ENCODE measurements at regions not wholly inside any gene's neighbourhood (a gene's known extent, or its start where the extent isn't known, plus 50 kb on each side); places are given as distances from the start of the nearest gene placed in this dataset.

DNA sequence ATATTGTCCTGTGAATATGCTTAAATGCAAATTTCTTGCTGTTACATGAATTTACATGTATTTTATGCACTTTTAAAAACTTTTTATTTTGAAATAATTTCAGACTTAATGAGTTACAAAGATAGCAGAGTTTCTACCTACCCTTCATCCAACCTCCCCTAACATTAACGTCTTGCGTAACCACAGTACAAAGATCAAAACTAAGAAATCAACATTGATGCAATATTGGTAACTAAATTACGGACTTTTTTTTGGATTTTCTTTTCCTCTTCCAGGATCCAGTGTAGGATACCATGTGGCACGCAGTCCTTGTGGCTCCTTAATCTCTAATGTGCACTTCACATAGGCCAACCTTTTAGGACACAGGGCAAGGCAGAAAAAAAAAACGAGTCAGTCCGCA lies 124.9 kb downstream of the ABCC12 start:
- H3K27me3 ChIP-seq (ENCODE audit: control insufficient read depth, extremely low read depth, insufficient read depth, low read length) = no peaks in the 10 kb centered on the region
- no peak overlapping the region for H3K4me3 ChIP-seq (ENCODE audit: control insufficient read depth in 2 of 3, extremely low read depth in 1 of 3, insufficient read depth in 2 of 3, low read depth in 1 of 3, low read length in 3 of 3)
- DNase-seq (ENCODE audit: low read depth, low spot score) (no peak), FAIRE-seq (no peak)
- no peaks in the 10 kb centered on the region for H3K9me1 ChIP-seq (ENCODE audit: control insufficient read depth, extremely low read depth, insufficient read depth, low read length)
- H2AFZ ChIP-seq (ENCODE audit: control insufficient read depth, low read length) = no peak overlapping the region
- dilution Hi-C loops (cut with MboI; ENCODE audit: extremely low pct_ligation_motif_present, low sequenced_read_pairs) = no loop called here
- H3K4me2 ChIP-seq (ENCODE audit: control insufficient read depth, extremely low read depth, insufficient read depth, low read depth, low read length) = no peak overlapping the region
- H3K4me1 ChIP-seq (ENCODE audit: control insufficient read depth, extremely low read depth, insufficient read depth, low read length) = no peaks in the 10 kb centered on the region
- no peaks in the 10 kb centered on the region for H3K79me2 ChIP-seq (ENCODE audit: control insufficient read depth, insufficient read depth, low read length)
- no peaks in the 10 kb centered on the region for H4K20me1 ChIP-seq (ENCODE audit: control insufficient read depth, extremely low read depth, insufficient read depth, low read length)
- no peak for TF ChIP-seq EZH2 (IDR thresholded peaks at IDR 0.05; ENCODE audit: low read length)
- TF ChIP-seq, protein P1, sequence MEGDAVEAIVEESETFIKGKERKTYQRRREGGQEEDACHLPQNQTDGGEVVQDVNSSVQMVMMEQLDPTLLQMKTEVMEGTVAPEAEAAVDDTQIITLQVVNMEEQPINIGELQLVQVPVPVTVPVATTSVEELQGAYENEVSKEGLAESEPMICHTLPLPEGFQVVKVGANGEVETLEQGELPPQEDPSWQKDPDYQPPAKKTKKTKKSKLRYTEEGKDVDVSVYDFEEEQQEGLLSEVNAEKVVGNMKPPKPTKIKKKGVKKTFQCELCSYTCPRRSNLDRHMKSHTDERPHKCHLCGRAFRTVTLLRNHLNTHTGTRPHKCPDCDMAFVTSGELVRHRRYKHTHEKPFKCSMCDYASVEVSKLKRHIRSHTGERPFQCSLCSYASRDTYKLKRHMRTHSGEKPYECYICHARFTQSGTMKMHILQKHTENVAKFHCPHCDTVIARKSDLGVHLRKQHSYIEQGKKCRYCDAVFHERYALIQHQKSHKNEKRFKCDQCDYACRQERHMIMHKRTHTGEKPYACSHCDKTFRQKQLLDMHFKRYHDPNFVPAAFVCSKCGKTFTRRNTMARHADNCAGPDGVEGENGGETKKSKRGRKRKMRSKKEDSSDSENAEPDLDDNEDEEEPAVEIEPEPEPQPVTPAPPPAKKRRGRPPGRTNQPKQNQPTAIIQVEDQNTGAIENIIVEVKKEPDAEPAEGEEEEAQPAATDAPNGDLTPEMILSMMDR (optimal IDR thresholded peaks at IDR 0.05 in 1 of 3, IDR thresholded peaks at IDR 0.05 in 1 of 3, conservative IDR thresholded peaks at IDR 0.05 in 1 of 3; ENCODE audit: extremely low read depth in 1 of 3, insufficient read depth in 2 of 3, low read length in 3 of 3) = no peak
- H3K9ac ChIP-seq (ENCODE audit: control insufficient read depth, extremely low read depth, insufficient read depth, low read length) = no peak overlapping the region
- H3K36me3 ChIP-seq (ENCODE audit: control insufficient read depth in 2 of 2, extremely low read depth in 1 of 2, insufficient read depth in 2 of 2, low read length in 2 of 2) = no peaks in the 10 kb centered on the region
- H3K27ac ChIP-seq (ENCODE audit: control insufficient read depth, insufficient read depth, low read length) = no peak overlapping the region
- H3K9me3 ChIP-seq (ENCODE audit: control insufficient read depth, low read depth, low read length) = peaks cover 2% of the 10 kb centered on the region

DNA sequence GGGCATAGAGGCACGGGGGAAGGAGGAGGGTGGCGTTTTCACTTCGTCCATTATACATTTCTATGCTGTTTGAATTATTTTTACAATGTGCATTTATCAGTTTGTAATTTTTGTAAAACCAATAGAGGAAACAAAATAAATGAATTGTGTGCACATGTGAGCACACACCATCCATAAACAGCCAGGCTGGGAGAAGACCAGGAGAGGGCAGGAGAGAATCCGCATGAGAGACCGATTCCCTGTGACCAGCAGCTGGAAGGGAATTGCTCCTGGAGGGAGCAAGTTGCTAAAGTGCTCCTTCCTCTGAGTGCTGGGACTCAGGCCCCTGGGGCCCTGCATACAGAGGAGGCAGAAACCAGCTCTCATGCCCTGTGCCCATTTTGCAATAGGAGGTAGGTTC lies 126.0 kb downstream of the ABCC12 start:
- Histone ChIP-seq H3K4me1 (ENCODE audit: control insufficient read depth, extremely low read depth, insufficient read depth, low read length) (no peaks in the 10 kb centered on the region), H3K4me3 (ENCODE audit: control insufficient read depth in 2 of 3, extremely low read depth in 1 of 3, insufficient read depth in 2 of 3, low read depth in 1 of 3, low read length in 3 of 3) (no peak overlapping the region), H3K9ac (ENCODE audit: control insufficient read depth, extremely low read depth, insufficient read depth, low read length) (no peak overlapping the region), H3K9me3 (ENCODE audit: control insufficient read depth, low read depth, low read length) (peaks cover 2% of the 10 kb centered on the region), H4K20me1 (ENCODE audit: control insufficient read depth, extremely low read depth, insufficient read depth, low read length) (no peaks in the 10 kb centered on the region), H3K9me1 (ENCODE audit: control insufficient read depth, extremely low read depth, insufficient read depth, low read length) (no peaks in the 10 kb centered on the region), H3K4me2 (ENCODE audit: control insufficient read depth, extremely low read depth, insufficient read depth, low read depth, low read length) (no peak overlapping the region), H2AFZ (ENCODE audit: control insufficient read depth, low read length) (no peak overlapping the region), H3K36me3 (ENCODE audit: control insufficient read depth in 2 of 2, extremely low read depth in 1 of 2, insufficient read depth in 2 of 2, low read length in 2 of 2) (no peaks in the 10 kb centered on the region), H3K27me3 (ENCODE audit: control insufficient read depth, extremely low read depth, insufficient read depth, low read length) (no peaks in the 10 kb centered on the region), H3K27ac (ENCODE audit: control insufficient read depth, insufficient read depth, low read length) (no peak overlapping the region), H3K79me2 (ENCODE audit: control insufficient read depth, insufficient read depth, low read length) (no peaks in the 10 kb centered on the region)
- dilution Hi-C loops (cut with MboI; ENCODE audit: extremely low pct_ligation_motif_present, low sequenced_read_pairs) = no loop called here
- no peak for DNase-seq (ENCODE audit: low read depth, low spot score)
- FAIRE-seq = no peak
- no peak for TF ChIP-seq EZH2 (IDR thresholded peaks at IDR 0.05; ENCODE audit: low read length)
- TF ChIP-seq, protein P1 (optimal IDR thresholded peaks at IDR 0.05 in 1 of 3, IDR thresholded peaks at IDR 0.05 in 1 of 3, conservative IDR thresholded peaks at IDR 0.05 in 1 of 3; ENCODE audit: extremely low read depth in 1 of 3, insufficient read depth in 2 of 3, low read length in 3 of 3) = no peak
